ENCODE measurements at regions not wholly inside any gene's neighbourhood (a gene's known extent, or its start where the extent isn't known, plus 50 kb on each side); places are given as distances from the start of the nearest gene placed in this dataset.
"Not testable (repeated sequence)": the region's sequence is repeated elsewhere in the genome, so short reads cannot be mapped to it uniquely, and the experiment has no call there.

- no peak for DNase-seq
Observed at GRCh38 chr2:192465141-192465540, 270.4 kb upstream of the TMEFF2 start.

- no peak for DNase-seq
Observed at GRCh38 chr2:192459422-192459821, 264.7 kb upstream of the TMEFF2 start.

GRCh38 chr2:192448881-192449280 is 254.1 kb upstream of the TMEFF2 start:
- no peak for DNase-seq

- no peak for DNase-seq
Observed at GRCh38 chr2:192444286-192444838, 249.6 kb upstream of the TMEFF2 start.

GRCh38 chr2:192443831-192444230 is 249.1 kb upstream of the TMEFF2 start:
- no peak for DNase-seq

GRCh38 chr2:192438239-192438638 is 243.5 kb upstream of the TMEFF2 start:
- no peak for DNase-seq

GRCh38 chr2:192437653-192438052 is 242.9 kb upstream of the TMEFF2 start:
- DNase-seq = no peak

- DNase-seq = no peak
Observed at GRCh38 chr2:192424243-192424642, 229.5 kb upstream of the TMEFF2 start.

- no peak for DNase-seq
Observed at GRCh38 chr2:192419786-192420185, 225.1 kb upstream of the TMEFF2 start.

GRCh38 chr2:192416060-192416459 is 221.3 kb upstream of the TMEFF2 start:
- DNase-seq = no peak

GRCh38 chr2:192414794-192415193 is 220.1 kb upstream of the TMEFF2 start:
- no peak for DNase-seq

GRCh38 chr2:192413812-192414681 is 219.3 kb upstream of the TMEFF2 start:
- DNase-seq = no peak

GRCh38 chr2:192412866-192413265 is 218.1 kb upstream of the TMEFF2 start:
- DNase-seq = not testable (repeated sequence)

GRCh38 chr2:192412394-192412793 is 217.7 kb upstream of the TMEFF2 start:
- no peak for DNase-seq

GRCh38 chr2:192411755-192412154 is 217.0 kb upstream of the TMEFF2 start:
- no peak for DNase-seq

GRCh38 chr2:192410319-192410718 is 215.6 kb upstream of the TMEFF2 start:
- no peak for DNase-seq

GRCh38 chr2:192407692-192408091 is 213.0 kb upstream of the TMEFF2 start:
- DNase-seq = no peak

GRCh38 chr2:192398236-192398635 is 203.5 kb upstream of the TMEFF2 start:
- no peak for DNase-seq

- no peak for DNase-seq
Observed at GRCh38 chr2:192394605-192395004, 199.9 kb upstream of the TMEFF2 start.

GRCh38 chr2:192391041-192391440 is 196.3 kb upstream of the TMEFF2 start:
- DNase-seq = no peak

GRCh38 chr2:192390401-192390800 is 195.7 kb upstream of the TMEFF2 start:
- no peak for DNase-seq

- not testable (repeated sequence) for DNase-seq
Observed at GRCh38 chr2:192384191-192384590, 189.5 kb upstream of the TMEFF2 start.

- DNase-seq = no peak
Observed at GRCh38 chr2:192381082-192381481, 186.3 kb upstream of the TMEFF2 start.

GRCh38 chr2:192379736-192380135 is 185.0 kb upstream of the TMEFF2 start:
- DNase-seq = no peak

GRCh38 chr2:192377173-192377572 is 182.4 kb upstream of the TMEFF2 start:
- no peak for DNase-seq

All from activated CD4-positive, alpha-beta T cell treated with anti-CD3 and anti-CD28 coated beads, Interleukin-10, Interleukin-2, amounts not matched to agents 100 ng/mL and 50 ng/mL, durations not matched to agents 16 hours and 8 hours (primary cell).